22Rv1 (cell line): ENCODE measurements at regions not wholly inside any gene's neighbourhood (a gene's known extent, or its start where the extent isn't known, plus 50 kb on each side); places are given as distances from the start of the nearest gene placed in this dataset.

Experiments
- ZFX ChIP-seq: fragments of 450-650 bp; IDR thresholded peaks from 2 replicates; pipeline ENCODE4 v1.6.1; 2017; ENCODE audit warnings: antibody characterized with exemption, borderline replicate concordance
- TF ChIP-seq, protein P1 (sequence below): fragments of 450-650 bp; IDR thresholded peaks from 2 replicates; pipeline ENCODE4 v1.5.1; 2017; ENCODE audit warnings: mild to moderate bottlenecking

DNA sequence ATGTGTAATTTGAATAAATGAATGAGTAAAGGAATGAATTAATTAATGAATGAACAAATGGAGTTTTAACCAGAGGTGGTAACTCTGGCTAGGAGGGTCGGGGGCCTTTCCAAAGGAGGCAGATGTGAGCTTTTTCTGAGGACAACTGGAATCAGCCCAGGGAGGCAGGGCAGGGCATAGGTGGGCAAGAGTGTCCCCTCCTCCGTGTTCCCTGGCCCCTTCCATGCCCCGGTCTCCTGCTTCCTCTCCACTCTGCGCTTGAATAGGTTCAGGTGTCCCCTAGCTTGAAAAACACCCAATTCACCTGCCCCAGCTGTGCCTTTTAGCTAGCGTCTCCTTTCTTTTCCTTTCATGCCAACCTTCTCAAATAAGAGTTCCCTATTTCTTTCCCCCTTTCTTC is 473.1 kb downstream of the CDH26 start:
- TF ChIP-seq, protein P1, sequence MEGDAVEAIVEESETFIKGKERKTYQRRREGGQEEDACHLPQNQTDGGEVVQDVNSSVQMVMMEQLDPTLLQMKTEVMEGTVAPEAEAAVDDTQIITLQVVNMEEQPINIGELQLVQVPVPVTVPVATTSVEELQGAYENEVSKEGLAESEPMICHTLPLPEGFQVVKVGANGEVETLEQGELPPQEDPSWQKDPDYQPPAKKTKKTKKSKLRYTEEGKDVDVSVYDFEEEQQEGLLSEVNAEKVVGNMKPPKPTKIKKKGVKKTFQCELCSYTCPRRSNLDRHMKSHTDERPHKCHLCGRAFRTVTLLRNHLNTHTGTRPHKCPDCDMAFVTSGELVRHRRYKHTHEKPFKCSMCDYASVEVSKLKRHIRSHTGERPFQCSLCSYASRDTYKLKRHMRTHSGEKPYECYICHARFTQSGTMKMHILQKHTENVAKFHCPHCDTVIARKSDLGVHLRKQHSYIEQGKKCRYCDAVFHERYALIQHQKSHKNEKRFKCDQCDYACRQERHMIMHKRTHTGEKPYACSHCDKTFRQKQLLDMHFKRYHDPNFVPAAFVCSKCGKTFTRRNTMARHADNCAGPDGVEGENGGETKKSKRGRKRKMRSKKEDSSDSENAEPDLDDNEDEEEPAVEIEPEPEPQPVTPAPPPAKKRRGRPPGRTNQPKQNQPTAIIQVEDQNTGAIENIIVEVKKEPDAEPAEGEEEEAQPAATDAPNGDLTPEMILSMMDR = no peak
- no peak for TF ChIP-seq ZFX
